GM18508 (cell line): ENCODE measurements at regions not wholly inside any gene's neighbourhood (a gene's known extent, or its start where the extent isn't known, plus 50 kb on each side); places are given as distances from the start of the nearest gene placed in this dataset.
A peak's percentile ranks its signal among the peaks of the same experiment; 100 is the strongest.
"Not testable (repeated sequence)": the region's sequence is repeated elsewhere in the genome, so short reads cannot be mapped to it uniquely, and the experiment has no call there.

Experiments
- ATAC-seq: cut with Tn5 transposase; IDR thresholded peaks from one replicate; pipeline ENCODE4 v1.9.1; 2021; ENCODE audit warnings: moderate number of reproducible peaks; ENCODE audit not compliant: insufficient read depth, unreplicated experiment

- ATAC-seq = peak; percentile 15
Observed at GRCh38 chr12:34219046-34219770, 196.9 kb downstream of the ALG10 start.

DNA sequence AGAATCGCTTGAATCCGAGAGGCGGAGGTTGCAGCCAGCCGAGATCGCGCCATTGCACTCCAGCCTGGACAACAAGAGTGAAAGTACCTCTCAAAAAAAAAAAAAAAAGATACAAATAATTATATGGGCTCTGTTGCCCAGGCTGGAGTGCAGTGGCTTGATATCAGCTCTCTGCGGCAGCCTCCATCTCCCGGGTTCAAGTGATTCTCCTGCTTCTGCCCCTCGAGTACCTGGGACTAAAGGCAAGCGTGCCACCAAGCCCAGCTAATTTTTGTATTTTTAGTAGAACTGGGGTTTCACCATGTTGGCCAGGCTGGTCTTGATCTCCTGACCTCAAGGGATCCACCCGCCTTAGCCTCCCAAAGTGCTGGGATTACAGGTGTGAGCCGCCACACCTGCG, 197.8 kb downstream of the ALG10 start:
- ATAC-seq = not testable (repeated sequence)

DNA sequence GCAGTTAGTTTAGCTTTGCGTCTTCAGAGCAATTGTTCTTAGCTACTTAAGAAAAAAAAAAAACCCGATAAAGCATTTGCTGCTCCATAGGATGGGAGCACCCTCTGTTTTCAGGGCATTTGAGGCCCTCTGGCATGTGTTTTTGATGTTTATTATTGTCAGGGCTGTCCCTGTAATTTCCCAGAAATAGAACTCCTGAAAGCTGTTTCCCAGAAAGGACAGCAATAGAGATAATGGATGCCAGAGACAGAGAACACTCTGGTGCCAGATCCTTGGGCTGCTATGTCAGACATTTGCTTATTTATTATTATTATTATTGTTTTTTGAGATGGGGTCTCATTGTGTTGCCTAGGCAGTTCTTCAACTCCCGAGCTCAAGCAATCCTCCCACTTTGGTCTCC, 201.3 kb downstream of the ALG10 start:
- ATAC-seq = no peak

- not testable (repeated sequence) for ATAC-seq
Observed at GRCh38 chr12:34226044-34226443, 203.7 kb downstream of the ALG10 start.

DNA sequence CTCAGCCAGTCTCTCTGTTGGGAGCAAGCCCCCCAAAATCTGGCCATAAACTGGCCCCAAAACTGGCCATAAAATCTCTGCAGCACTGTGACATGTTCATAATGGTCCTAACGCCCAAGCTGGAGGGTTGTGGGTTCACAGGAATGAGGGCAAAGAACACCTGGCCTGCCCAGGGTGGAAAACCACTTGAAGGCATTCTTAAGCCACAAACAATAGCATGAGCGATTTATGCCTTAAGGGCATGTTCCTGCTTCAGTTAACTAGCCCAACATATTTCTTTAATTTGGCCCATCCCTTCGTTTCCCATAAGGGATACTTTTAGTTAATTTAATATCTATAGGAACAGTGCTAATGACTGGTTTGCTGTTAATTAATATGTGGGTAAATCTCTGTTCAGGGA, 205.8 kb downstream of the ALG10 start:
- not testable (repeated sequence) for ATAC-seq

- not testable (repeated sequence) for ATAC-seq
Observed at GRCh38 chr12:34229033-34229432, 206.7 kb downstream of the ALG10 start.

GRCh38 chr12:34233618-34234017, 211.3 kb downstream of the ALG10 start:
- no peak for ATAC-seq

DNA sequence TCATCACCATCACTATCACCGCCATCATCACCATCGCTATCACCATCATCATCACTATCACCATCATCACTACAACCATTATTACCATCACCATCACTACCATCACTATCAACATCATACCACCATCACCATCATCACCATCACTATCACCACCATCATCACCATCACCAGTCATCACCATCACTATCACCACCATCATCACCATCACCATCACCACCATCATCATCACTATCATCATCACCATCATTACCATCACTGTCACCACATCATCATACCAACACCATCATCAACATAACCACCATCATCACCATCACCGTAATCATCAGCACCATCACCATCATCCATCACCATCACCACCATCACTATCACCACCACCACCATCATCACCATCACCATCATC, 213.8 kb downstream of the ALG10 start:
- ATAC-seq = no peak

DNA sequence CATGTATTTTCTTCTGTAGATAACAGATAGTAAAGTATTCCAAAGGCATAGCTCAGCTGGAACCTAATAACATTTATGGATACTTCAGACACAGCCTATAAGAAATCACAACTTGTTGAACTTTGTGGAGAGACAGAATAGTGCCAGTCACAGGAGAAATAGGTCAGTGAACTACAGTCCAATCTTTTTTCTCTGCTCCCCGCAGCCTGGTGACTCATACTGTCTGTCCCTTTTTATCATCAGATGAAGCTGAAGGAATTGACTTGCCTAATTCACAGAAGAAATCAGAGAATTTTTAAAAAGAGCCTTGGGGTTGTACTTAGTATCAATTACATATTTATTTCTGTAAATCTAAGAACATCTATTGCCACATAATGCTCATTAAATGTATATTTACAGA, 222.3 kb downstream of the ALG10 start:
- no peak for ATAC-seq

- no peak for ATAC-seq
Observed at GRCh38 chr12:34249271-34249670, 227.0 kb downstream of the ALG10 start.

- not testable (repeated sequence) for ATAC-seq
Observed at GRCh38 chr12:34251879-34252278, 229.6 kb downstream of the ALG10 start.

DNA sequence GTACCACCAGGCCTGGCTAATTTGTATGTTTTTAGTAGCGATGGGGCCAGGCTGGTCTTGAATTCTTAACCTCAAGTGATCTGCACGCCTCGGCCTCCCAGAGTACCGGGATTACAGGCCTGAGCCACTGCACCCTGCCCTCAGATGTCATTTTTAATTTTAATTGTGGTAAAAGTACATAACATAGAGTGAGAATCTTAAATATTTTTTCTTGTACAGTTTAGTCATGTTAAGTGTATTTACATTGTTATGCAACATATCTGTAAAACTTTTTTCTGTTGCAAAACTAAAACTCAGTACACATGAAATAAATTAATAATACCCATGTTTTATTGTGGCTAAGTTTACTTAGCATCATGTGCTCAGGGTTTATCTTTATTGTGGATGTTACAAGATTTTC, 231.4 kb downstream of the ALG10 start:
- no peak for ATAC-seq

- no peak for ATAC-seq
Observed at GRCh38 chr12:34257093-34257492, 234.8 kb downstream of the ALG10 start.

DNA sequence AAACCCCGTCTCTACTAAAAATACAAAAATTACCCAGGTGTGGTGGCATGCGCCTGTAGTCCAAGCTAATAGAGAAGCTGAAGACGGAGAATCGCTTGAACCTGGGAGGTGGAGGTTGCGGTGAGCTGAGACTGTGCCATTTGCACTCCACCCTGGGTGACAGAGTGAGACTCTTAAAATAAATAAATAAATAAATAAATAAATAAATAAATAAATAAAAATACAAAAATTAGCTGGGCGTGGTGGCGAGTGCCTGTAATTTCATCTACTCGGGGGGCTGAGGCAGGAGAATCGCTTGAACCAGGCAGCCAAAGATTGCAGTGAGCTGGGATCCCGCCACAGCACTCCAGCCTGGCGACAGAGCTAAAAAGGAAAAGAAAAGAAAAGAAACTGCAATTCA, 239.8 kb downstream of the ALG10 start:
- ATAC-seq = not testable (repeated sequence)

DNA sequence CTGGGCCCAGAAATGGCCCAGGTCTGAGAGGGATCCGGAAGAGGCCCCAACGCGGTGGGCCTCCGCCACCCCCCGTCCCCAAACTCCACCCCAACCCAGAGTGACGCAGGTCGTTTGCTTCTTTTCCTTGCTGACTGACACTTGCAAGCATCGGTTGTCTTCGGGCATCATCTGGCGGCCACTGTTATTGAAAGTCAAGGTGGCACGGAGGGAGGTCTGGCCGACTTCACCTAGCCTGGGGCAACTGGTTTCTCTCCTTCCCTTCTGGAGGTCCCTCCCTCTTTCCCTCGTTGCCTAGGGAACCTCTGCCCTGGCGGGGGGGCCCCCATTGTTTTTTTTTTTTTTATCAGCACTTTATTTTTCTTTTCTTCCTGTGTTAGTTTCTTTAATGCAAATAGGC, 241.8 kb downstream of the ALG10 start:
- ATAC-seq = no peak

DNA sequence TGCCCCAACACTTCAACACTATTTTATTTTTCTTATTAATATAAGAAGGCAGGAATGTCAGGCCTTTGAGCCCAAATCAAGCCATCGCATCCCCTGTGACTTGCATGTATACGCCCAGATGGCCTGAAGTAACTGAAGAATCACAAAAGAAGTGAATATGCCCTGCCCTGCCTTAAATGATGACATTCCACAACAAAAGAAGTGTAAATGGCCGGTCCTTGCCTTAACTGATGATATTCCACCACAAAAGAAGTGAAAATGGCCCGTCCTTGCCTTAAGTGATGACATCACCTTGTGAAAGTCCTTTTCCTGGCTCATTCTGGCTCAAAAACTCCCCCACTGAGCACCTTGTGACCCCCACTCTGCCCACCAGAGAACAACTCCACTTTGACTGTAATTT, 251.4 kb downstream of the ALG10 start:
- not testable (repeated sequence) for ATAC-seq

- ATAC-seq = no peak
Observed at GRCh38 chr12:34275129-34275528, 252.8 kb downstream of the ALG10 start.

DNA sequence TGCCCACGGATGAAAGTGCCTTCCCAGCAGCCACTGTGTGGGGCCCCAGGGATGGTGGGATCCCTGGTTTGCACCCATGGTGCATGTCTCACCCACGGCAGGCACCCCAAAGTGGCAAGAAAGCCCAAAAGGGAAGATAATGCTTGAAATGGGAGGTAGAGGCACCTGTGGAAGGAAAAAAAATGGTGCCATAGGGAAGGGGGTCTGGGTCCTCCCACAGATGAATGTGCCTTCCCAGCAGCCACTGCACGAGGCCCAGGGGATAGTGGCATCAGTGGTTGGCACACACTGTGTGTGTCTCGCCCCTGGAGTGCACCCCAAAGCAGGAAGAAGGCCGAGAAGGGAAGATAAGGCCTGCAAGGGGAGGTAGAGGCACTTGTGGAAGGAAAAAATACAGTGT, 264.2 kb downstream of the ALG10 start:
- ATAC-seq = no peak

- ATAC-seq = no peak
Observed at GRCh38 chr12:34286934-34287333, 264.6 kb downstream of the ALG10 start.

- no peak for ATAC-seq
Observed at GRCh38 chr12:34287437-34287836, 265.1 kb downstream of the ALG10 start.

DNA sequence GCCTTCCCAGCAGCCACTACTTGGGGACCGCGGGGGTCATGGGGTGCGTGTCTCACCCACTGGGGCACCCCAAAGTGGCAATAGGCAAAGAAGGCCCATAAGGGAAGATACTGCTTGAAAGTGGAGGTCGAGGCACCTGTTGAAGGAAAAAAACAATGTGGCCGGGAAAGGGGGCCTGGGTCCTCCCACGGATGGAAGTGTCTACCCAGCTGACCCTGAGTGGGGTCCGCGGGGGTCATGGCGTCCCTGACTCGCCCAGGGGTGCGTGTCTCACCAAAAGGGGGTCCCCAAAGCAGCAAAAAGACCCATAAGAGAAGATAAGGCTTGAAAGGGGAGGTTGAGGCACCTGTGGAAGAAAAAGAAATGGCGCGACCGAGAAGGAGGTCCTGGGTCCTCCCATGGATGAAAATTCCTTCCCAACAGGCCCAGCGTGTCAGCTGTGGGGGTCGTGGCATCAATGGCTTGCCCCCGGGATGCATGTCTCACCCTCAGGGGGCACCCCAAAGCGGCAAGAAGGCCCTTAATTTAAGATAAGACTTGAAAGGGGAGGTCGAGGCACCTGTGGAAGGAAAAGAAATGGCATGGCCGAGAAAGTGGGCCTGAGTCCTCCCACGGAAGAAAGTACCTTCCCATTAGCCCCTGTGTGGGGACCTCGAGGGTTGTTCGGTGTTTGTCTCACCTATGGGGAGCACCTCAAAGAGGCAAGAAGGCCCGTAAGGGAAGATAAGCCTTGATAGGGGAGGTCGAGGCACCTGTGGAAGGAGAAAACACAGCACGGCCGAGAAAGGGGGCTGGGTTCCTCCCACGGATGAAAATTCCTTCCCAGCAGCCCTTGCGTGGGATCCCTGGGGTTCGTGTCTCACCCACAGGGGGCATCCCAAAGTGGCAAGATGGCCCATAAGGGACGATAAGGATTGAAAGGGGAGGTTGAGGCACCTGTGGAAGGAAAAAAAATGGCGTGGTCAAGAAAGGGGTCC, 266.0 kb downstream of the ALG10 start:
- ATAC-seq = no peak
